SK-N-SH (cell line): ENCODE measurements at regions not wholly inside any gene's neighbourhood (a gene's known extent, or its start where the extent isn't known, plus 50 kb on each side); places are given as distances from the start of the nearest gene placed in this dataset.

Source experiments
- CTCF ChIA-PET: fragments of 300-600, 350-600 bp; formaldehyde crosslinking; extraction: SDS; loops from one replicate; lab custom pipeline; 2021; lab: Yijun Ruan, JAX
- POLR2A ChIA-PET: fragments of 350-600 bp; sonication (Branson Sonifier 250); formaldehyde crosslinking; extraction: SDS; loops from one replicate; lab custom pipeline; 2020; ENCODE audit warnings: antibody characterized with exemption, inconsistent platforms; lab: Yijun Ruan, JAX
- DNase-seq: peaks from one replicate; pipeline ENCODE4 v3.0.0; 2012
- H2AFZ ChIP-seq: fragments of 200-600 bp; sonication (generic); 2 replicates; pipeline ENCODE4 v1.8.1; 2016; ENCODE audit warnings: antibody characterized with exemption, mild to moderate bottlenecking, low read depth
- H3F3A ChIP-seq: fragments of 200-600 bp; sonication (generic); replicated peaks from 2 replicates; pipeline ENCODE3; 2016; ENCODE audit warnings: antibody characterized with exemption, mild to moderate bottlenecking; ENCODE audit not compliant: insufficient read depth
- H3K27ac ChIP-seq, 2 experiments: fragments of 200-500 bp in 1 of 2; fragments of 200-600 bp in 1 of 2; sonication (Bioruptor generic) in 1 of 2; sonication (generic), shearing (Covaris generic) in 1 of 2; 2 replicates each; pipeline versions ENCODE4 v1.5.1 to v1.6.1; 2014 to 2016; ENCODE audit warnings: low read depth in 2 of 2, inconsistent platforms in 1 of 2, low read length in 1 of 2, mild to moderate bottlenecking in 1 of 2, mixed read lengths in 1 of 2
- H3K27me3 ChIP-seq: fragments of 200-600 bp; sonication (generic), shearing (Covaris generic); 2 replicates; pipeline ENCODE4 v1.6.1; 2016; ENCODE audit warnings: mixed run types; ENCODE audit not compliant: insufficient read depth
- H3K36me3 ChIP-seq, 2 experiments: fragments of 200-500 bp in 1 of 2; fragments of 200-600 bp in 1 of 2; sonication (Bioruptor generic) in 1 of 2; sonication (generic) in 1 of 2; replicated peaks in 1 of 2; 2 replicates each; pipeline versions ENCODE3 to v1.5.1; 2014 to 2016; ENCODE audit warnings: low read length in 1 of 2, mild to moderate bottlenecking in 1 of 2; ENCODE audit not compliant: insufficient read depth in 2 of 2, control insufficient read depth in 1 of 2
- H3K4me1 ChIP-seq, 2 experiments: fragments of 200-500 bp in 1 of 2; fragments of 200-600 bp in 1 of 2; sonication (Bioruptor generic) in 1 of 2; sonication (generic), shearing (Covaris generic) in 1 of 2; 2 replicates each; pipeline versions ENCODE4 v1.5.1 to v1.6.1; 2014 to 2016; ENCODE audit warnings: low read depth in 1 of 2, low read length in 1 of 2, mixed run types in 1 of 2; ENCODE audit not compliant: insufficient read depth in 2 of 2, control insufficient read depth in 1 of 2
- H3K4me2 ChIP-seq: fragments of 200-600 bp; sonication (generic), shearing (Covaris generic); 2 replicates; pipeline ENCODE4 v1.6.1; 2017; ENCODE audit warnings: mixed run types
- H3K4me3 ChIP-seq, 2 experiments: fragments of 200-500 bp in 1 of 2; fragments of 200-600 bp in 1 of 2; sonication (Bioruptor generic) in 1 of 2; sonication (generic), shearing (Covaris generic) in 1 of 2; 2 replicates each; pipeline versions ENCODE4 v1.5.1 to v1.8.1; 2014 to 2016; ENCODE audit warnings: low read depth in 2 of 2, inconsistent platforms in 1 of 2, low read length in 1 of 2, mild to moderate bottlenecking in 1 of 2, mixed read lengths in 1 of 2, moderate library complexity in 1 of 2
- H3K79me2 ChIP-seq: fragments of 200-600 bp; sonication (generic); 2 replicates; pipeline ENCODE4 v1.8.1; 2017; ENCODE audit warnings: mild to moderate bottlenecking; ENCODE audit not compliant: insufficient read depth
- H3K9ac ChIP-seq: fragments of 200-600 bp; sonication (generic); 2 replicates; pipeline ENCODE4 v1.6.1; 2017; ENCODE audit warnings: mixed run types
- H3K9me2 ChIP-seq: fragments of 200-600 bp; sonication (generic); 2 replicates; pipeline ENCODE4 v1.6.1; 2017; ENCODE audit warnings: mixed run types
- H3K9me3 ChIP-seq: fragments of 200-600 bp; sonication (generic); 2 replicates; pipeline ENCODE4 v1.6.1; 2017; ENCODE audit warnings: mixed run types, mild to moderate bottlenecking, moderate library complexity
- H4K20me1 ChIP-seq: fragments of 200-600 bp; sonication (generic); 2 replicates; pipeline ENCODE4 v1.6.1; 2017; ENCODE audit warnings: mild to moderate bottlenecking, mixed run types; ENCODE audit not compliant: insufficient read depth
- CHD2 ChIP-seq: fragments of 150-350 bp; IDR thresholded peaks from 2 replicates; pipeline ENCODE4 v1.6.1; 2018; ENCODE audit warnings: low read length; ENCODE audit not compliant: partially characterized antibody
- CTCF ChIP-seq: fragments of 200-600 bp; sonication (generic); IDR thresholded peaks from 2 replicates; pipeline ENCODE4 v1.6.1; 2017; ENCODE audit warnings: antibody characterized with exemption, mild to moderate bottlenecking, moderate library complexity
- FOXJ3 ChIP-seq: sonication (generic); formaldehyde crosslinking; IDR thresholded peaks from 2 replicates; pipeline ENCODE4 v1.5.1; 2020; ENCODE audit warnings: mild to moderate bottlenecking, missing genetic modification reagents
- GABPA ChIP-seq: IDR thresholded peaks from 2 replicates; pipeline ENCODE4 v1.4.0; 2012; ENCODE audit warnings: low read depth, mild to moderate bottlenecking
- GATA2 ChIP-seq: sonication (generic); formaldehyde crosslinking; IDR thresholded peaks from 2 replicates; pipeline ENCODE4 v1.5.0; 2020; ENCODE audit warnings: mild to moderate bottlenecking, missing genetic modification reagents
- JUND ChIP-seq: IDR thresholded peaks from 2 replicates; pipeline ENCODE4 v1.4.0; 2012
- MXI1 ChIP-seq: IDR thresholded peaks from 2 replicates; pipeline ENCODE4 v1.6.1; 2012; ENCODE audit warnings: mild to moderate bottlenecking, low read depth, low read length, improper control_type of control experiment
- NRF1 ChIP-seq: IDR thresholded peaks from 2 replicates; pipeline ENCODE4 v1.6.1; 2012; ENCODE audit warnings: low read depth, mild to moderate bottlenecking, low read length
- RAD21 ChIP-seq: IDR thresholded peaks from 2 replicates; pipeline ENCODE4 v1.6.1; 2012; ENCODE audit warnings: mild to moderate bottlenecking, low read length
- RFX5 ChIP-seq: IDR thresholded peaks from 2 replicates; pipeline ENCODE4 v1.6.1; 2012; ENCODE audit warnings: mild to moderate bottlenecking, improper control_type of control experiment, low read length
- SIN3A ChIP-seq: IDR thresholded peaks from 2 replicates; pipeline ENCODE4 v1.6.1; 2012; ENCODE audit warnings: low read depth, mild to moderate bottlenecking, low read length, moderate library complexity, borderline replicate concordance
- TAF1 ChIP-seq: IDR thresholded peaks from 2 replicates; pipeline ENCODE4 v1.6.1; 2012; ENCODE audit warnings: low read depth, mild to moderate bottlenecking, low read length, moderate library complexity, borderline replicate concordance
- TEAD4 ChIP-seq: IDR thresholded peaks from 2 replicates; pipeline ENCODE4 v1.4.0; 2012; ENCODE audit warnings: mild to moderate bottlenecking, borderline replicate concordance; ENCODE audit not compliant: insufficient read depth
- USF2 ChIP-seq: fragments of 150-350 bp; IDR thresholded peaks from 2 replicates; pipeline ENCODE4 v1.6.1; 2017; ENCODE audit warnings: antibody characterized with exemption, low read length, low read depth, borderline replicate concordance
- ZBTB33 ChIP-seq: IDR thresholded peaks from 2 replicates; pipeline ENCODE4 v1.4.0; 2012; ENCODE audit warnings: low read depth, borderline replicate concordance
- WGBS: methylation state at CpG from one replicate; pipeline ENCODE4 v1.1.6; 2017; ENCODE audit warnings: low lambda C conversion rate; 5-methylcytosine and 5-hydroxymethylcytosine counted together
- TF ChIP-seq, protein P1 (sequence below): IDR thresholded peaks from 2 replicates; pipeline ENCODE4 v1.6.1; 2012; ENCODE audit warnings: mild to moderate bottlenecking, low read depth, low read length, moderate library complexity
- TF ChIP-seq, protein P2 (sequence below): IDR thresholded peaks from 2 replicates; pipeline ENCODE4 v1.4.0; 2012; ENCODE audit warnings: low read depth, borderline replicate concordance

- Histone ChIP-seq H3K4me2 (no peak overlapping the region), H4K20me1 (no peaks in the 10 kb centered on the region)
- WGBS, result 14% methylated on average over 10 of the region's 12 CpGs
- POLR2A ChIA-PET, result interaction anchor here (0.6 kb wide), 1 partner anchor 277 kb away, joined by 6 read pairs; no protein-coding TSS in a partner anchor
- TF ChIP-seq JUND (no peak), FOXJ3 (CRISPR knock-in tag) (0 out of 2 replicates have a peak, but pooled peaks have one; percentile 19), GATA2 (CRISPR knock-in tag) (peak; percentile 56)
- TF ChIP-seq, all 33 proteins: peak for 2
- Histone ChIP-seq H3K36me3 (no peaks in the 10 kb centered on the region), H3K27ac (no peak overlapping the region), H3F3A (no peaks in the 10 kb centered on the region), H3K9me3 (no peaks in the 10 kb centered on the region), H2AFZ (no peak overlapping the region), H3K79me2 (no peaks in the 10 kb centered on the region), H3K4me3 (no peak overlapping the region), H3K27me3 (no peaks in the 10 kb centered on the region), H3K9ac (no peak overlapping the region), H3K9me2 (no peaks in the 10 kb centered on the region), H3K4me1 (peaks cover 0 to 6% of the 10 kb centered on the region in 2 experiments; a peak in 1 of 4 replicates)
- CTCF ChIA-PET, result interaction anchor here (1.2 to 5.1 kb wide), 8 partner anchors 14 to 739 kb away, joined by 3 to 46 read pairs (median 9); no protein-coding TSS in a partner anchor
- DNase-seq, result peak; percentile 74
Measured at GRCh38 chr7:72492461-72493065, 80.4 kb upstream of the CALN1 start.

DNA sequence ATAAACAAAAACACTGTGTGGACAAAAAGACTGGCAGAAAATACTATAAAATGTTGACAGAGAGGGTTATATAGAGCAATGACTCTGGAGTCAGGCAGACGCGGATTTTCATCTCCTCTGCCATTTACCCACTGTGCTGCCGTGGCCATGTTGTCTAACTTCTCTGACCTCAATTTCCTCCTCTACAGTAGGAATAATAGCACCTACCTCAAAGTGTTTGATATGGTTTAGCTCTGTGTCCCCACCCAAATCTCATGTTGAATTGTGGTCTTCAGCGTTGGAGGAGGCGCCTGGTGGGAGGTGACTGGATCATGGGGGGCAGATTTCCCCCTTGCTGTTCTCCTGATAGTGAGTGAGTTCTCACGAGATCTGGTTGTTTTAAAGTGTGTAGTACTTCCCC lies 78.2 kb upstream of the CALN1 start:
- no peak for DNase-seq

More for the DNA sequence above, 78.2 kb upstream of the CALN1 start:
- Histone ChIP-seq H3F3A (no peaks in the 10 kb centered on the region), H3K79me2 (no peaks in the 10 kb centered on the region), H3K9ac (no peak overlapping the region), H4K20me1 (no peaks in the 10 kb centered on the region), H3K36me3 (no peaks in the 10 kb centered on the region), H3K4me1 (peaks cover 0 to 6% of the 10 kb centered on the region in 2 experiments; a peak in 1 of 4 replicates), H3K9me2 (no peaks in the 10 kb centered on the region), H3K27ac (no peak overlapping the region), H3K4me3 (no peak overlapping the region), H3K4me2 (no peak overlapping the region), H2AFZ (no peak overlapping the region), H3K27me3 (no peaks in the 10 kb centered on the region), H3K9me3 (no peaks in the 10 kb centered on the region)
- WGBS, result 68% methylated on average over 6 of the region's 6 CpGs
- CTCF ChIA-PET, result interaction anchor here (4.2 kb wide), 1 partner anchor 738 kb away, joined by 14 read pairs; no protein-coding TSS in a partner anchor
- POLR2A ChIA-PET, result no interaction called here
- no peak for TF ChIP-seq MXI1
- no peak for TF ChIP-seq RAD21
- no peak for TF ChIP-seq RFX5
- TF ChIP-seq CHD2, result no peak
- TF ChIP-seq USF2, result no peak
- no peak for TF ChIP-seq TEAD4
- no peak for TF ChIP-seq NRF1
- no peak for TF ChIP-seq CTCF
- TF ChIP-seq, protein P1, sequence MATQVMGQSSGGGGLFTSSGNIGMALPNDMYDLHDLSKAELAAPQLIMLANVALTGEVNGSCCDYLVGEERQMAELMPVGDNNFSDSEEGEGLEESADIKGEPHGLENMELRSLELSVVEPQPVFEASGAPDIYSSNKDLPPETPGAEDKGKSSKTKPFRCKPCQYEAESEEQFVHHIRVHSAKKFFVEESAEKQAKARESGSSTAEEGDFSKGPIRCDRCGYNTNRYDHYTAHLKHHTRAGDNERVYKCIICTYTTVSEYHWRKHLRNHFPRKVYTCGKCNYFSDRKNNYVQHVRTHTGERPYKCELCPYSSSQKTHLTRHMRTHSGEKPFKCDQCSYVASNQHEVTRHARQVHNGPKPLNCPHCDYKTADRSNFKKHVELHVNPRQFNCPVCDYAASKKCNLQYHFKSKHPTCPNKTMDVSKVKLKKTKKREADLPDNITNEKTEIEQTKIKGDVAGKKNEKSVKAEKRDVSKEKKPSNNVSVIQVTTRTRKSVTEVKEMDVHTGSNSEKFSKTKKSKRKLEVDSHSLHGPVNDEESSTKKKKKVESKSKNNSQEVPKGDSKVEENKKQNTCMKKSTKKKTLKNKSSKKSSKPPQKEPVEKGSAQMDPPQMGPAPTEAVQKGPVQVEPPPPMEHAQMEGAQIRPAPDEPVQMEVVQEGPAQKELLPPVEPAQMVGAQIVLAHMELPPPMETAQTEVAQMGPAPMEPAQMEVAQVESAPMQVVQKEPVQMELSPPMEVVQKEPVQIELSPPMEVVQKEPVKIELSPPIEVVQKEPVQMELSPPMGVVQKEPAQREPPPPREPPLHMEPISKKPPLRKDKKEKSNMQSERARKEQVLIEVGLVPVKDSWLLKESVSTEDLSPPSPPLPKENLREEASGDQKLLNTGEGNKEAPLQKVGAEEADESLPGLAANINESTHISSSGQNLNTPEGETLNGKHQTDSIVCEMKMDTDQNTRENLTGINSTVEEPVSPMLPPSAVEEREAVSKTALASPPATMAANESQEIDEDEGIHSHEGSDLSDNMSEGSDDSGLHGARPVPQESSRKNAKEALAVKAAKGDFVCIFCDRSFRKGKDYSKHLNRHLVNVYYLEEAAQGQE, result no peak
- no peak for TF ChIP-seq ZBTB33
- TF ChIP-seq TAF1, result no peak
- no peak for TF ChIP-seq SIN3A
- no peak for TF ChIP-seq GATA2 (CRISPR knock-in tag)
- TF ChIP-seq FOXJ3 (CRISPR knock-in tag), result no peak
- no peak for TF ChIP-seq GABPA
- TF ChIP-seq, protein P2, sequence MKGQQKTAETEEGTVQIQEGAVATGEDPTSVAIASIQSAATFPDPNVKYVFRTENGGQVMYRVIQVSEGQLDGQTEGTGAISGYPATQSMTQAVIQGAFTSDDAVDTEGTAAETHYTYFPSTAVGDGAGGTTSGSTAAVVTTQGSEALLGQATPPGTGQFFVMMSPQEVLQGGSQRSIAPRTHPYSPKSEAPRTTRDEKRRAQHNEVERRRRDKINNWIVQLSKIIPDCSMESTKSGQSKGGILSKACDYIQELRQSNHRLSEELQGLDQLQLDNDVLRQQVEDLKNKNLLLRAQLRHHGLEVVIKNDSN, result no peak
